ENCODE measurements at regions not wholly inside any gene's neighbourhood (a gene's known extent, or its start where the extent isn't known, plus 50 kb on each side); places are given as distances from the start of the nearest gene placed in this dataset.

- TF ChIP-seq CTCF (IDR thresholded peaks at IDR 0.05; ENCODE audit: extremely low read depth, missing control alignments): no peak
- no peak for DNase-seq (ENCODE audit: low spot score)
Measured at GRCh38 chr11:15558513-15559181, 443.9 kb downstream of the INSC start.

- no peak for TF ChIP-seq CTCF (IDR thresholded peaks at IDR 0.05; ENCODE audit: extremely low read depth, missing control alignments)
- no peak for DNase-seq (ENCODE audit: low spot score)
Measured at GRCh38 chr11:15560689-15561467, 446.2 kb downstream of the INSC start.

GRCh38 chr11:15562230-15562629, 447.5 kb downstream of the INSC start:
- no peak for TF ChIP-seq CTCF (IDR thresholded peaks at IDR 0.05; ENCODE audit: extremely low read depth, missing control alignments)
- no peak for DNase-seq (ENCODE audit: low spot score)

GRCh38 chr11:15563054-15563453, 448.3 kb downstream of the INSC start:
- TF ChIP-seq CTCF (IDR thresholded peaks at IDR 0.05; ENCODE audit: extremely low read depth, missing control alignments): no peak
- DNase-seq (ENCODE audit: low spot score): no peak

GRCh38 chr11:15565880-15566279, 451.2 kb downstream of the INSC start:
- no peak for DNase-seq (ENCODE audit: low spot score)
- no peak for TF ChIP-seq CTCF (IDR thresholded peaks at IDR 0.05; ENCODE audit: extremely low read depth, missing control alignments)

- DNase-seq (ENCODE audit: low spot score): no peak
- no peak for TF ChIP-seq CTCF (IDR thresholded peaks at IDR 0.05; ENCODE audit: extremely low read depth, missing control alignments)
Measured at GRCh38 chr11:15568440-15568839, 453.7 kb downstream of the INSC start.

GRCh38 chr11:15569305-15570025, 454.7 kb downstream of the INSC start:
- no peak for DNase-seq (ENCODE audit: low spot score)
- no peak for TF ChIP-seq CTCF (IDR thresholded peaks at IDR 0.05; ENCODE audit: extremely low read depth, missing control alignments)

All from GM20000 (cell line).